OCI-LY7 (cell line): ENCODE measurements at regions not wholly inside any gene's neighbourhood (a gene's known extent, or its start where the extent isn't known, plus 50 kb on each side); places are given as distances from the start of the nearest gene placed in this dataset.

Experiments used
- BruUV-seq: library from RNA; stranded (reverse); fragments of 400-500 nt; replicated peaks from 2 replicates; lab custom pipeline; 2021; lab: Mats Ljungman, UMichigan
- CTCF ChIA-PET: fragments of 300-600 bp; sonication (Branson Sonifier 250); formaldehyde crosslinking; loops from one replicate; lab custom pipeline; 2022; ENCODE audit warnings: antibody characterized with exemption; ENCODE audit not compliant: unreplicated experiment; lab: Charles Lee
- POLR2A ChIA-PET: fragments of 300-600 bp; sonication (Branson Sonifier 250); formaldehyde crosslinking; loops from one replicate; lab custom pipeline; 2022; ENCODE audit warnings: antibody characterized with exemption; lab: Charles Lee
- DNase-seq: peaks from one replicate; pipeline ENCODE4 v3.0.0-alpha.2; 2015; ENCODE audit warnings: low spot score
- H2AFZ ChIP-seq: fragments of 200-600 bp; sonication (generic), shearing (Covaris generic); 2 replicates; pipeline ENCODE4 v1.6.1; 2014; ENCODE audit warnings: mild to moderate bottlenecking, antibody characterized with exemption, low read length, moderate library complexity
- H3K27ac ChIP-seq: fragments of 200-600 bp; sonication (generic); 2 replicates; pipeline ENCODE4 v1.5.1; 2014; ENCODE audit warnings: mixed run types, low read depth, mild to moderate bottlenecking, moderate library complexity, low read length, inconsistent platforms; ENCODE audit not compliant: poor library complexity, severe bottlenecking
- H3K36me3 ChIP-seq: fragments of 200-600 bp; sonication (generic); 2 replicates; pipeline ENCODE4 v1.6.1; 2014; ENCODE audit warnings: mild to moderate bottlenecking, antibody characterized with exemption, low read length, moderate library complexity, mixed read lengths; ENCODE audit not compliant: insufficient read depth
- H3K4me1 ChIP-seq: fragments of 200-600 bp; sonication (generic); 2 replicates; pipeline ENCODE4 v1.5.1; 2014; ENCODE audit warnings: mild to moderate bottlenecking, low read length; ENCODE audit not compliant: insufficient read depth, poor library complexity, severe bottlenecking
- H3K4me2 ChIP-seq: fragments of 200-600 bp; sonication (generic); 2 replicates; pipeline ENCODE4 v1.6.1; 2014; ENCODE audit warnings: mild to moderate bottlenecking, low read length
- H3K4me3 ChIP-seq: fragments of 200-600 bp; sonication (generic); 2 replicates; pipeline ENCODE4 v1.5.1; 2014; ENCODE audit warnings: mild to moderate bottlenecking, low read depth, low read length; ENCODE audit not compliant: poor library complexity, severe bottlenecking
- H3K79me2 ChIP-seq: fragments of 200-600 bp; sonication (generic); 2 replicates; pipeline ENCODE4 v1.6.1; 2016; ENCODE audit warnings: low read depth, mild to moderate bottlenecking, low read length, moderate library complexity, mixed read lengths; ENCODE audit not compliant: insufficient read depth
- H3K9me2 ChIP-seq: fragments of 200-600 bp; sonication (generic); 2 replicates; pipeline ENCODE4 v1.6.1; 2016; ENCODE audit warnings: mild to moderate bottlenecking, low read length, mixed read lengths; ENCODE audit not compliant: insufficient read depth
- H3K9me3 ChIP-seq: fragments of 200-600 bp; sonication (generic); 2 replicates; pipeline ENCODE4 v1.6.1; 2014; ENCODE audit warnings: mild to moderate bottlenecking, mixed run types, low read length, mixed read lengths
- H4K20me1 ChIP-seq: fragments of 200-600 bp; sonication (generic); 2 replicates; pipeline ENCODE4 v1.6.1; 2014; ENCODE audit warnings: mild to moderate bottlenecking, antibody characterized with exemption, low read length, moderate library complexity, mixed read lengths; ENCODE audit not compliant: insufficient read depth
- CTCF ChIP-seq: fragments of 200-600 bp; sonication (generic); conservative IDR thresholded peaks from 2 replicates; pipeline ENCODE4 v1.5.1; 2014; ENCODE audit warnings: mild to moderate bottlenecking, antibody characterized with exemption, low read length, moderate library complexity, mixed read lengths
- EZH2phosphoT487 ChIP-seq: fragments of 200-600 bp; sonication (generic); IDR thresholded peaks from 2 replicates; pipeline ENCODE4 v1.6.1; 2018; ENCODE audit warnings: low read depth, borderline replicate concordance, mild to moderate bottlenecking, mixed run types, antibody characterized with exemption, low read length, moderate library complexity, mixed read lengths
- intact Hi-C: fragments of 100-400 bp; cut with micrococcal nuclease; formaldehyde crosslinking; loops from one replicate; pipeline ENCODE4 v1.10.0; 2022; ENCODE audit not compliant: unreplicated experiment

GRCh38 chr14:96617635-96618034, 115.5 kb downstream of the PAPOLA start:
- POLR2A ChIA-PET: no interaction called here
- Histone ChIP-seq H3K4me1 (no peaks in the 10 kb centered on the region), H3K9me3 (no peaks in the 10 kb centered on the region), H3K27ac (no peak overlapping the region), H3K4me2 (no peak overlapping the region), H3K4me3 (no peak overlapping the region), H2AFZ (no peak overlapping the region), H3K36me3 (no peaks in the 10 kb centered on the region), H4K20me1 (no peaks in the 10 kb centered on the region), H3K9me2 (no peaks in the 10 kb centered on the region), H3K79me2 (no peaks in the 10 kb centered on the region)
- CTCF ChIA-PET: no interaction called here
- TF ChIP-seq CTCF (no peak), EZH2phosphoT487 (no peak)
- no TSS peak for BruUV-seq
- intact Hi-C loops: no loop called here
- no peak for DNase-seq

- BruUV-seq: no TSS peak
- TF ChIP-seq EZH2phosphoT487 (no peak), CTCF (no peak)
- Histone ChIP-seq H3K4me3 (no peak overlapping the region), H4K20me1 (no peaks in the 10 kb centered on the region), H3K4me1 (no peaks in the 10 kb centered on the region), H3K9me3 (no peaks in the 10 kb centered on the region), H3K79me2 (no peaks in the 10 kb centered on the region), H3K9me2 (no peaks in the 10 kb centered on the region), H3K27ac (no peak overlapping the region), H3K36me3 (no peaks in the 10 kb centered on the region), H2AFZ (no peak overlapping the region), H3K4me2 (no peak overlapping the region)
- no peak for DNase-seq
- intact Hi-C loops: no loop called here
- CTCF ChIA-PET: no interaction called here
- POLR2A ChIA-PET: no interaction called here
Measured at GRCh38 chr14:96622926-96623325, 120.7 kb downstream of the PAPOLA start.

DNA sequence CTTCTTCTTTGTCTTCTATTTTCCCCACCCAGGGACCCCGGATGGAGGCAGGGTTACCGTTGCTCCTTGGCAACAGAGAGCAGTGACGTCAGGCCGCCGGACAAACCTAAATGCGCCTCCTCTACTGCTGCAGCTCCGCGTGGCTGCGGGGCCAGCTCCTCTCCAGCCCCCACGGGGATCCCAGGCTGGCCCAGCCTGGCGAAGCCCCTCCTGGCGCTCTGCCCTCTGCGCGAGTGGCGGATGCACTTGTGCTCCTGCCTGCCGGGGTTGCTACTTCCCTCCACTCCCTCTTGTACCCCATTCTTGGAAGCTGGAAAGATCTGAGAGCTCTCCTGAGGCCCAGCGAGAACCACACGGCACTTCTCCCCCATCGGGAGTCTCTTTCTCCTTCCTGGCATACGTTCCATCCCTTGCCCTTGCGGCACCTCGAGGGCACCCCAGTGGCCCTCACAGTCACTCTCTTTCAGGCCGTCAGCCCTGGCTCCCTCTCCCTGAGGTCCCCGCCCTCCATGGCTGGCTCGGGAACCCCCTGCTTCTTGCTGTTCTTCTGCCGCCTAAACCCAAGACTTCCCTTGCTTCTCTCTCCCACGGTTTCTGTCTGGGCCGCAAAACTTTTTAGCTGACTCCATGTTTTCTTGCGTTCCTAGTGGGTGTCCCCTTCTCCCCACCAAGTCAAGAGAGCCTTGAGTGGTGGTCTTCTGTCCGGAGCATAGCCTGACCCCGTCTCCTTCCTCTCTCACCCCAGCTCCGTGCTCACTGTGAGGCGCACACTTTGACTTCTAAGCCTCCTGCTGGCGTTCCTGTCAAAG, 121.7 kb downstream of the PAPOLA start:
- TF ChIP-seq CTCF (no peak), EZH2phosphoT487 (no peak)
- Histone ChIP-seq H3K79me2 (no peaks in the 10 kb centered on the region), H3K4me2 (no peak overlapping the region), H4K20me1 (no peaks in the 10 kb centered on the region), H3K9me3 (no peaks in the 10 kb centered on the region), H3K27ac (no peak overlapping the region), H3K36me3 (no peaks in the 10 kb centered on the region), H3K9me2 (no peaks in the 10 kb centered on the region), H2AFZ (no peak overlapping the region), H3K4me3 (no peak overlapping the region), H3K4me1 (no peaks in the 10 kb centered on the region)
- BruUV-seq: no TSS peak
- intact Hi-C loops: no loop called here
- CTCF ChIA-PET: no interaction called here
- POLR2A ChIA-PET: no interaction called here
- DNase-seq: no peak
